Suprapubic skin (tissue), 4 donors: ENCODE measurements at regions not wholly inside any gene's neighbourhood (a gene's known extent, or its start where the extent isn't known, plus 50 kb on each side); places are given as distances from the start of the nearest gene placed in this dataset.

Experiments used
- DNase-seq, 2 donors: peaks; one replicate each; pipeline ENCODE4 v3.0.0-alpha.2; 2019; ENCODE audit warnings: low spot score in 2 of 2
- H3K27ac ChIP-seq: fragments of 200-600 bp; sonication (generic); one replicate; pipeline ENCODE4 v1.5.1; 2019
- H3K27me3 ChIP-seq: fragments of 200-600 bp; sonication (generic); one replicate; pipeline ENCODE4 v1.5.1; 2019
- H3K36me3 ChIP-seq: fragments of 200-600 bp; sonication (generic); one replicate; pipeline ENCODE4 v1.5.1; 2019
- H3K4me1 ChIP-seq: fragments of 200-600 bp; sonication (generic); one replicate; pipeline ENCODE4 v1.5.1; 2019
- H3K4me3 ChIP-seq: fragments of 200-600 bp; sonication (generic); one replicate; pipeline ENCODE4 v1.5.1; 2019; ENCODE audit warnings: mild to moderate bottlenecking
- H3K9me3 ChIP-seq: fragments of 200-600 bp; sonication (generic); one replicate; pipeline ENCODE4 v1.5.1; 2019
- CTCF ChIP-seq, 2 donors: fragments of 200-600 bp in 1 of 2; fragments of 450-650 bp in 1 of 2; sonication (generic) in 1 of 2; IDR thresholded peaks; one replicate each; pipeline ENCODE4 v1.5.1; 2016 to 2019; ENCODE audit warnings: antibody characterized with exemption in 2 of 2, mild to moderate bottlenecking in 1 of 2, moderate library complexity in 1 of 2
- EP300 ChIP-seq: sonication (generic); formaldehyde crosslinking; IDR thresholded peaks from one replicate; pipeline ENCODE4 v1.6.1; 2017; ENCODE audit warnings: antibody characterized with exemption
- POLR2A ChIP-seq, 2 donors: fragments of 450-650 bp; IDR thresholded peaks; one replicate each; pipeline ENCODE4 v1.6.1; 2017; ENCODE audit warnings: antibody characterized with exemption in 2 of 2, mild to moderate bottlenecking in 2 of 2, moderate library complexity in 2 of 2
- POLR2AphosphoS5 ChIP-seq, 3 donors: sonication (generic); formaldehyde crosslinking; IDR thresholded peaks; one replicate each; pipeline ENCODE4 v1.6.1; 2017; ENCODE audit warnings: antibody characterized with exemption in 3 of 3
- WGBS: methylation state at CpG from one replicate; pipeline ENCODE4 v1.1.5; 2018; 5-methylcytosine and 5-hydroxymethylcytosine counted together

DNA sequence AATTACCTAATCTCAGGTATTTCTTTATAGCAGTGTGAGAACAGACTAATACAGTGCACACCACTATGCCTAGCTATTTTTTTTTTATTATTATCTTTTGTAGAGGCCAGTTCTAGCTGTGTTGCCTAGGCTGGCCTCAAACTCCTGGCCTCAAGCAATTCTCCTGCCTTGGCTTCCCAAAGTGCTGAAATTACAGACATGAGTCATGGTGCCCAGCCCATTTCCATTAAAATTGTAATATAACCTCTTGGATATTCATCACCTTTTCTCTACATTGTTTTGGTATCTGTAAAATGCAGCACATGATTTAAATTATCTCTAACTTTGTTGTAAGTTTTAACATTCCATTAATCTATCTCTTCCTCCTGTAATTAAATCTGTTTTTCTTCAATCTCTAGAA, 2052.9 kb downstream of the ARAP2 start:
- no peak overlapping the region for H3K4me3 ChIP-seq
- no peak for TF ChIP-seq POLR2A (IDR thresholded peaks at IDR 0.05)
- no peak for TF ChIP-seq EP300
- TF ChIP-seq CTCF (IDR thresholded peaks at IDR 0.05), result no peak
- no peak for TF ChIP-seq POLR2AphosphoS5 (IDR thresholded peaks at IDR 0.05)
- no peaks in the 10 kb centered on the region for H3K27me3 ChIP-seq
- H3K9me3 ChIP-seq, result no peaks in the 10 kb centered on the region
- DNase-seq, result no peak
- H3K36me3 ChIP-seq, result no peaks in the 10 kb centered on the region
- no peaks in the 10 kb centered on the region for H3K4me1 ChIP-seq
- no peak overlapping the region for H3K27ac ChIP-seq

DNA sequence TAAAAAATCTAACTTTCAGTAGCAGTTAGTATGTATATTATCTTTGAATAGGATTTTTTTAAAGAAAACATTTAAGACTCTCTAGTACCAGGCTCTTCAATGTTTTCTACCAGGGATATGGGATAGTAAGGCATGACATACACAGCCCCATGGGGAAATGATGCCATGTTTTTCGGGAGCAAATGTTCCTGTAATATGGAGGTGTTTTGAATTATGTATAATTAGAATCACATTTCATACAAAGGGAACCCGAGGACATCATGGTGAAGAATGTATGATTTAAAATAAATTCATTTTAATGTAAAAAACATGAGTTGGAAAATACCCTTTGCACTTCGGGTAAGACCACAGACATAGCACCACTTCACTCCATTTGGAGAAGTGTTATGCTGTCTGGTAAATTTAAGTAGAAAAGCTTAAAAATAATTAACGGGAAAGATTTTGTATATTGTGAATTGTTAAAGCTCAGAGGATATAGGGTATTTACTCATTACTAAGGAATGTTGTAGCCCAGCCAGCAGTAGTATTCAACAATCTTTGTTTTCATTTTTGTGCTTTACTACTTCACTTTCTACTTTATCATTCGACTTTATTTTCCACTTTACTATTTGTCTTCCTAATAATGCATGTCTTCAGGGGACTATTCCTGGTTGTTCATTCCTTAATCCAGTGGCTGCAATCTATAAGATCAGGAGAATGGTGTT, 2050.7 kb downstream of the ARAP2 start:
- H3K4me3 ChIP-seq, result no peak overlapping the region
- no peak for DNase-seq
- H3K27me3 ChIP-seq, result no peaks in the 10 kb centered on the region
- 52% methylated on average over 5 of the region's 5 CpGs for WGBS
- no peaks in the 10 kb centered on the region for H3K4me1 ChIP-seq
- H3K9me3 ChIP-seq, result no peaks in the 10 kb centered on the region
- H3K36me3 ChIP-seq, result no peaks in the 10 kb centered on the region
- H3K27ac ChIP-seq, result no peak overlapping the region
- TF ChIP-seq CTCF (IDR thresholded peaks at IDR 0.05) (no peak), POLR2AphosphoS5 (IDR thresholded peaks at IDR 0.05) (no peak), EP300 (no peak), POLR2A (IDR thresholded peaks at IDR 0.05) (no peak)

DNA sequence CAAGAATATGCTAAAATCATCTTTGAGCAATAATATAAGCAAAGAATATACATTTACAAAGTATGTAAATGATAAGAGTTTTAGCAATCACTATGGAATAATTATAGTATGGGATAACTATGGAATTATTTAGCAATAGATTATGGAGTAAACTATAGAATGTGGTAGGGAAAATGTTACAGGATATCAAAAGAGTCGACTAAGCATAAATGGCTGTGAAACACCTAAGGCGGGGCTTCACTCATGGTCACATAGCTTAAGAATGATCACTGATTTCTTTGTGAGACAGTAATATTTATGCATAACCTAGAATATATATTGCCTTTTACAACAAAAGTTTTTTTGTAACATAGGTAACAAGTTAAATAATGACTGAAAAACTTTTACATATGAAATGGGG, 2049.7 kb downstream of the ARAP2 start:
- no peak overlapping the region for H3K27ac ChIP-seq
- no peaks in the 10 kb centered on the region for H3K9me3 ChIP-seq
- no peak for DNase-seq
- H3K4me1 ChIP-seq, result no peaks in the 10 kb centered on the region
- no peaks in the 10 kb centered on the region for H3K27me3 ChIP-seq
- H3K36me3 ChIP-seq, result no peaks in the 10 kb centered on the region
- H3K4me3 ChIP-seq, result no peak overlapping the region
- WGBS, result 89% methylated on average over 2 of the region's 2 CpGs
- TF ChIP-seq CTCF (IDR thresholded peaks at IDR 0.05) (no peak), POLR2AphosphoS5 (IDR thresholded peaks at IDR 0.05) (no peak), POLR2A (IDR thresholded peaks at IDR 0.05) (no peak), EP300 (no peak)

- H3K4me3 ChIP-seq, result no peak overlapping the region
- H3K4me1 ChIP-seq, result no peaks in the 10 kb centered on the region
- no peak overlapping the region for H3K27ac ChIP-seq
- no peaks in the 10 kb centered on the region for H3K27me3 ChIP-seq
- DNase-seq, result no peak
- no peaks in the 10 kb centered on the region for H3K9me3 ChIP-seq
- no peaks in the 10 kb centered on the region for H3K36me3 ChIP-seq
- 76% methylated on average over 2 of the region's 2 CpGs for WGBS
- no peak for TF ChIP-seq EP300
- no peak for TF ChIP-seq CTCF (IDR thresholded peaks at IDR 0.05)
- TF ChIP-seq POLR2AphosphoS5 (IDR thresholded peaks at IDR 0.05), result no peak
- TF ChIP-seq POLR2A (IDR thresholded peaks at IDR 0.05), result no peak
These were observed 2047.9 kb downstream of the ARAP2 start for GRCh38 chr4:34196375-34196774.

DNA sequence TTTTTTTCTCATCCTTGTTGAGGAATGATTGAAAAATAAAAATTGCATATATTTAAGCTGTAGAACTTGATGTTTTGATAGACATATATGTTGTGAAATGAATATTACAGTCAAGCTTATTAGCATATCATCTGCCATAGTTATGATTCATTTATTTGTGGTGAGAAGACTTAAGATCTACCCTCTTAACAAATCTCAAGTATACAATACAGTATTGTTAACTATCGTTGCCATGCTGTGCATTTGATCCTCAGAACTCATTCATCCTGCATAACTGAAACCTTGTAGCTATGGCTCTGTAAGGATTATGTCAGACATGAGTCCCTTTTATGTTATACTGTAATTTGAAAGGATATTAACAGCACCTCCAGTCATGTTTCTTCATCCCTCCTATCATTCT, 2045.3 kb downstream of the ARAP2 start:
- DNase-seq, result no peak
- H3K9me3 ChIP-seq, result no peaks in the 10 kb centered on the region
- WGBS, result 68% methylated on average over 1 of the region's 1 CpG
- no peak overlapping the region for H3K4me3 ChIP-seq
- H3K27me3 ChIP-seq, result no peaks in the 10 kb centered on the region
- no peaks in the 10 kb centered on the region for H3K4me1 ChIP-seq
- TF ChIP-seq CTCF (IDR thresholded peaks at IDR 0.05) (no peak), EP300 (no peak), POLR2AphosphoS5 (IDR thresholded peaks at IDR 0.05) (no peak), POLR2A (IDR thresholded peaks at IDR 0.05) (no peak)
- H3K36me3 ChIP-seq, result no peaks in the 10 kb centered on the region
- H3K27ac ChIP-seq, result no peak overlapping the region
